WI38 (cell line): ENCODE measurements at regions not wholly inside any gene's neighbourhood (a gene's known extent, or its start where the extent isn't known, plus 50 kb on each side); places are given as distances from the start of the nearest gene placed in this dataset.

Experiments used
- H3K4me3 ChIP-seq: 2 replicates; pipeline ENCODE4 v1.5.1; 2011; ENCODE audit warnings: low read depth, mild to moderate bottlenecking, control low read depth, low read length
- TF ChIP-seq, protein P1 (sequence below): IDR thresholded peaks from 2 replicates; pipeline ENCODE4 v1.5.1; 2012; ENCODE audit warnings: low read depth, mild to moderate bottlenecking, control low read depth, low read length

DNA sequence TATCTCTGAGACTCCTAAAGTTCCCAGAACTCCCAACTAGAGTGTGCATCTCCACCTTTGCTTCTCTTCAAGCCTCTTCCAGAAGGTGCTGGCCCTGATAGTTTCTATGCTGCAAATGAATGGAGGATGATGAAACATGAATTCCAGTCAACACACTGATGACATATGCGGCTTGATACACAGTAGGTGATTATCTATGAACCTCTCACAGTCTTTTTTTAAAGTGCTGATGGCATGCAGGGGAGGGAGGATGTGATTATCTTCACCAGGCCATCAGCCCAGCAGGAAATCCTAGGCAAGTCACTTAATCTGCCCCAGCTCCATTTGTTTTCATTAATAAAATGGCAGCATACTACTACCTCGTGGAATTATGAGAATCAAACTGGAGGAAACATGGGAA is 548.5 kb downstream of the SOX6 start:
- TF ChIP-seq, protein P1, sequence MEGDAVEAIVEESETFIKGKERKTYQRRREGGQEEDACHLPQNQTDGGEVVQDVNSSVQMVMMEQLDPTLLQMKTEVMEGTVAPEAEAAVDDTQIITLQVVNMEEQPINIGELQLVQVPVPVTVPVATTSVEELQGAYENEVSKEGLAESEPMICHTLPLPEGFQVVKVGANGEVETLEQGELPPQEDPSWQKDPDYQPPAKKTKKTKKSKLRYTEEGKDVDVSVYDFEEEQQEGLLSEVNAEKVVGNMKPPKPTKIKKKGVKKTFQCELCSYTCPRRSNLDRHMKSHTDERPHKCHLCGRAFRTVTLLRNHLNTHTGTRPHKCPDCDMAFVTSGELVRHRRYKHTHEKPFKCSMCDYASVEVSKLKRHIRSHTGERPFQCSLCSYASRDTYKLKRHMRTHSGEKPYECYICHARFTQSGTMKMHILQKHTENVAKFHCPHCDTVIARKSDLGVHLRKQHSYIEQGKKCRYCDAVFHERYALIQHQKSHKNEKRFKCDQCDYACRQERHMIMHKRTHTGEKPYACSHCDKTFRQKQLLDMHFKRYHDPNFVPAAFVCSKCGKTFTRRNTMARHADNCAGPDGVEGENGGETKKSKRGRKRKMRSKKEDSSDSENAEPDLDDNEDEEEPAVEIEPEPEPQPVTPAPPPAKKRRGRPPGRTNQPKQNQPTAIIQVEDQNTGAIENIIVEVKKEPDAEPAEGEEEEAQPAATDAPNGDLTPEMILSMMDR: no peak

GRCh38 chr11:15810082-15810481 is 546.3 kb downstream of the SOX6 start:
- TF ChIP-seq, protein P1: no peak
- H3K4me3 ChIP-seq: no peak overlapping the region

More for the DNA sequence above, 548.5 kb downstream of the SOX6 start:
- H3K4me3 ChIP-seq: no peak overlapping the region

GRCh38 chr11:15810525-15810924 is 545.8 kb downstream of the SOX6 start:
- TF ChIP-seq, protein P1: no peak

GRCh38 chr11:15815246-15816195 is 540.8 kb downstream of the SOX6 start:
- H3K4me3 ChIP-seq: no peak overlapping the region

More at GRCh38 chr11:15810525-15810924, 545.8 kb downstream of the SOX6 start:
- no peak overlapping the region for H3K4me3 ChIP-seq

GRCh38 chr11:15816260-15816871 is 540.0 kb downstream of the SOX6 start:
- H3K4me3 ChIP-seq: no peak overlapping the region
- TF ChIP-seq, protein P1: no peak

More at GRCh38 chr11:15815246-15816195, 540.8 kb downstream of the SOX6 start:
- TF ChIP-seq, protein P1: no peak

GRCh38 chr11:15817001-15817400 is 539.3 kb downstream of the SOX6 start:
- H3K4me3 ChIP-seq: no peak overlapping the region
- TF ChIP-seq, protein P1: no peak
